GM21390 (cell line): ENCODE measurements at regions not wholly inside any gene's neighbourhood (a gene's known extent, or its start where the extent isn't known, plus 50 kb on each side); places are given as distances from the start of the nearest gene placed in this dataset.

Experiments
- ATAC-seq: cut with Tn5 transposase; IDR thresholded peaks from one replicate; pipeline ENCODE4 v1.9.1; 2021; ENCODE audit not compliant: unreplicated experiment

DNA sequence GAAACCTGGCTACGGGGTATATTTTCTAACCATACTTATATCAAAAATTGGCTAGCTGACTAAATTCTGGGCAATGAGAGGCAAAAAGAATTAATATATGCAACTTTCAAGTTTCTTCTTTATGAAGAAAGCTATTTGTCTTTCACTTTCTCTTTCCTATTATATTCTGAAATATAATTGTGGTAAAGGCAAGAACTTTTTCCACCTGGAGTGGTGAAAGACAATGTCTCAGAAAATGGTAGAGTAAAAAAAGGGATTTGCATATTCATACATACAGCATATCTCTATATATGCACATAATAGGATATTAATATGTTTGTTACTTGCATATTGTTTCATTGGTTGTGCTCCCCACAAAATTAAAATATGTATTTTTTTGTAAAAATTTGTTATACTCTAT lies 793.8 kb downstream of the PLA2G4A start:
- ATAC-seq = peak; percentile 57

DNA sequence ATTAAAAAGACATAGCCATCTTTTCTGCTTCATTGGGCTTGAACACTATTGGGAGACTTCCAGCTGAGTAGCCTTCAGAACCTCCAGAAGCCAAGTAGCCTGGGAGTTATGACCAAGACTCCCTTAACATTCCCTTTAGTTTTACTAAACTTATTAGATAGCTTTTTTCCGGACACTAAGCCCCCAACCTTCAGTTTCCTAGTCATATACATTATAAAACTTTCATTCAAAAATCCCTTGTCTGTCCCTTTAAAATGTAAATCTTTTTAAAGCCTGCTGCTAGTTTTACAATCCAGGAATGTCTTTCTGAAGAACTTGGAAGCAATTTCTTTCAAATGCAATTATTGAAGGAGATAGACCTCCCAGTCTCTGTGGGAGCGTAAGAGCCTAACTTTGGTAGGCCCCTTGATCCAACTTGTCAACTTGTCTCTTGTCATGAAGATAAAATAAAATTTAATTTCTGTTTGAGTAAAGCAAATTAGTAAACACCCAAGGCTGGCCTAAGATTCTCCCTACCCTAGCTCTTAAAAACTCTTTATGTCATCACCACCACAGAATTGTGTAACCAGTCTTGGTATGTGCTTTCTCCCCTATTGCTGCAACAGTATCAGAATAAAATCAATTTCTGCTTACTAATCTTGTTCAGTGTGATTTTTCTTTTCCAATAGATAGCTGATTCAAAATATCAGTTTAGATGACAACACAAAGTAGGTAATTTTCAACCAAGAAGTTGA lies 796.2 kb downstream of the PLA2G4A start:
- no peak for ATAC-seq

GRCh38 chr1:187626056-187626455 lies 797.3 kb downstream of the PLA2G4A start:
- no peak for ATAC-seq

DNA sequence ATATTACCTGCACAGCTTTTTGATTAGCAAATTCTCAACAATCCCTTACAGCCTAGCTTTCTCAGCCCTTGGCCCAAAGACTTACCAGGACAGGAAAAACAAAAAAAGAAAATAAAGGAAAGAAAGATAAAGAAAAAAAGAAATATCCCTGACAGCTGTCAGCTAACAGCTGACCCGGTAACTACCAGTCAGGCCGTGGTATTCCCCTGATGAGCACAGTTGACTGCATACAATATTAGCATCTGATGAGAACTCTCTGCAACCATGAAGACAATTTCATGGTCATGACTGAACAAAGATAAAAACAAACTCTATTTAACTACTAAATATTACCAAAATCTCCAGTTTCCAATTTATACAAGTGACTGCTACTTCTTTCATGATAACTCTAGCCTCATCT lies 798.8 kb downstream of the PLA2G4A start:
- no peak for ATAC-seq

- no peak for ATAC-seq
Observed at GRCh38 chr1:187629075-187629474, 800.3 kb downstream of the PLA2G4A start.

- ATAC-seq = no peak
Observed at GRCh38 chr1:187630653-187631380, 802.1 kb downstream of the PLA2G4A start.

- no peak for ATAC-seq
Observed at GRCh38 chr1:187631381-187631675, 802.6 kb downstream of the PLA2G4A start.

DNA sequence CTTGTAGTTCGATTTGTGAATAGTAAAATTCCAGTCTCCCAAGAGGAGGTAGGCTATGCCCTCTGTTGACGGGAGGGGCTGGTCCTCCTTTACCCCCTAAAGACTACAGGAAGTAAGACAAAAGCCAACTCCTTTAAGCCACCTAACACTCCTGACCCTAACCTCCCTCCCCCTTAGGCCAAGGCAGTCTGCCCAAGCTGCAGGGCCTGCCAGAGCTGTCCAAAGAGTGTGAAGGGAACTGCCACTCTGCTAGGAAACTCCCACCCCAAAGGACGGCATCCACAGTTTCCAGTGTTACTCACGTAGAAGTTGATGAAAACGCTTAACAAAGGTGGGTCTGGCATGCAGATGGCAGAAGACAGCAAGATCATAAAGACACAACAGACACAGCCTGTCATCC lies 803.2 kb downstream of the PLA2G4A start:
- ATAC-seq = no peak

- ATAC-seq = no peak
Observed at GRCh38 chr1:187634940-187635339, 806.2 kb downstream of the PLA2G4A start.

DNA sequence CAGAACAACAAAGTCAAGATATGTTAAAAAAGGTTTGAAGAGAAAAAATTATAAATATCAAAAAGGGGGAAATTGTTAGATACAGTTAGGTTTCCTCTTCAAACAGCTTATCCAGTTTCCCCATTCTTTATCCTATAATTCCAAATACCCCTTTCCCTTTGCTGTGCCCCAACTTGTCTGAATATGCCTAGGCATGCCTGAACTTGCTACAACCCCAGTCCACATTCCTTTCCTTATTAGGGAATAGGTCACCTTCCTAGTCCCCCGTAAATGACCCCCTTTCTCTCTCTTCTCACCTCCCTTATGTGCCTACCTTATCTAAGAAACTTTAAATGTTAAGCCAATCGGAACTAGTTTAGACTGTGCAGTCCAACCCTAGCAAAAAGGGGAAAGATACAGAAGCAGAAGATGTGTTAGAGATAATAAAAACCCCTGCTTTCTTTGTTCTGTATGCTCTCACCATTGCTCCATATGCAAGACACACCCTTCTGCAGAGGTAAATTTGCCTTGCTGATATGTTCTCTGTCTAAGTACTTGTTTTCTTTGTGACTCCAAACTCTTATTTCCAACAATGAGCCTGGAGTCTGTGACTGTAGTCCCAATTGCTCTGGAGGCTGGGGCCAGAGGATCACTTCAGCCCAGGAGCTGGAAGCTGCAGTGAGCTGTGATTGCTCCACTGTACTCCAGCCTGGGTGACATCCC lies 810.1 kb downstream of the PLA2G4A start:
- no peak for ATAC-seq

DNA sequence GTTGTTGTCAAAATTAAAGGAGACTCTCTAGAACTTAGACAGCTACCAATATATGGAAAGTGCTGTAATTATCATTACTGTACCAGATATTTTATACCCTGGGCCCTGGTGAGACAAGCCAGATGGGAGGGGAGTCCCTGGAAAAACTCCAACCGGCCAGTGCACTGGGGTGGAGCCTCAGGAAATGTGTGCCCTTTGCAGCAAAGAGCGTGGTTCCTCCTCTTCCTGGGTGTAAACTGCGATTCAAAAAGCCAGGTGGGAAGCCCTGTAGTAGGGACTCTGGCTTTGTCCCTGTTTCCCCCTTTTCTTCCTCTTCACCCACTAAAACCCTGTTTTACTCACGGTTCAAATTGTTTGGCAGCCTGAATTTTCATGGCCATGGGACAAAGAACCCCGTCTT lies 812.3 kb downstream of the PLA2G4A start:
- no peak for ATAC-seq

- ATAC-seq = no peak
Observed at GRCh38 chr1:187641463-187641862, 812.7 kb downstream of the PLA2G4A start.

- no peak for ATAC-seq
Observed at GRCh38 chr1:187641907-187642306, 813.2 kb downstream of the PLA2G4A start.

GRCh38 chr1:187645651-187646050 lies 816.9 kb downstream of the PLA2G4A start:
- ATAC-seq = no peak

- no peak for ATAC-seq
Observed at GRCh38 chr1:187646536-187647107, 817.9 kb downstream of the PLA2G4A start.

- no peak for ATAC-seq
Observed at GRCh38 chr1:187648091-187648490, 819.3 kb downstream of the PLA2G4A start.

DNA sequence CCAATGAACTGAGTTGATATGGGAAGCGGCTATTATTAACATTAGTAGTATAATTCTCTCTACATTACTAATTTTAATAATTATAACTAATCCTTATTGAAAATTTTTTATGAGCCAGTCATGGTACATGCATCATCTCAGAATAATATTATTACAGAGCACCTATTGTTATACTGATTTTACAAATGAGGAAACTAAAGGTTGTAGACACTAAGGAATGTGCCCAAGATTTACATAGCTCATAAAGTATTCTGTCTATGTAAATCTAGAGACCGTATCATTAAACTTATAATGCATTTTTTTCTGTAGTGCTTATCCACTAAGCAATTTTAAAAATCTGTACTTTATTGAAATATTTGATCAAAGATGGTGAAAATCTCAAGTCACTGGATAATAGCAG lies 825.9 kb downstream of the PLA2G4A start:
- ATAC-seq = no peak

- ATAC-seq = no peak
Observed at GRCh38 chr1:187655104-187655503, 826.4 kb downstream of the PLA2G4A start.

DNA sequence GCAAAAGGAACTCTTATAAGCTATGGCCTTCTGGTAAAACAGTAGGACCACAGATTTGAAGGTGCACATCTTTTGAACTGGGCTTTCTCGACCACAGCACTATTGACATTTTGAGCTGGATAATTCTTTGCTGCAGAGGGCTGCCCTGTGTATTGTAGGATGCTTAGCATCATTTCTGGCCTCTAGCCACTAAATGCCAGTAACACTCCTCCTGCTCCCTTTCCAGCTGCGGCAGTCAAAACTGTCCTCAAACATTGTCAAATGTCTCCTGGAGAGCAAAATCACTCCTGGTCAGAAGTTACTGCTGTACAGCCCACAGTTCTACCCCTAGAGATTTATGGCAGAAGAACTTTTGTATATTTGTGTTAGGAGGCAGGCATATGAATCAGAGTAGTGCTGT lies 836.7 kb downstream of the PLA2G4A start:
- no peak for ATAC-seq

- no peak for ATAC-seq
Observed at GRCh38 chr1:187680823-187681222, 852.1 kb downstream of the PLA2G4A start.

GRCh38 chr1:187682112-187682511 lies 853.4 kb downstream of the PLA2G4A start:
- no peak for ATAC-seq

DNA sequence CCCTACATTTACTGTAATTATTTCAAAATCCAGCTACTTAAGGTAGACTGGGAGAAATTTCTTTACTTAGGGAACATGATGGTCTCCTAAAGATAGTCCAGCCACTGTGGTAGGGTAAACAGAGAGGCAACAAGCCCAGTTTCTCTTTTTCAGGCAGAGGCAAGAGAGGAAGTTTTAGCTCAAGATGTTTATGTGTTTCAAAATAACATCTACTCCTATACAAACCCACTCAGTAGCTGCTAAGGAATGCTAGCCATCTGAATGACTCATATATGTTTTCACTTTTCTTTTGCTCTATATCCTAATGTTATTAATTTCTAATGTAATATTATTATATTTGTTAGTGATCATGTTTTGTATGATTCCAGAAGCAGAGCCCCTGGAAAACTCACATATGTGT lies 856.6 kb downstream of the PLA2G4A start:
- no peak for ATAC-seq
